Keratinocyte (primary cell): ENCODE measurements at regions not wholly inside any gene's neighbourhood (a gene's known extent, or its start where the extent isn't known, plus 50 kb on each side); places are given as distances from the start of the nearest gene placed in this dataset.

Source experiments
- EZH2 ChIP-seq: IDR thresholded peaks from one replicate; pipeline ENCODE4 v1.6.1; 2012; ENCODE audit warnings: inconsistent platforms, mild to moderate bottlenecking, low read length, moderate library complexity
- TF ChIP-seq, protein P1 (sequence below), 3 experiments: IDR thresholded peaks in 1 of 3; conservative IDR thresholded peaks in 1 of 3; optimal IDR thresholded peaks in 1 of 3; 2 replicates in 2 of 3; 3 replicates in 1 of 3; pipeline versions ENCODE3 to v1.5.1; 2011; ENCODE audit warnings: low read length in 3 of 3, mild to moderate bottlenecking in 3 of 3, moderate library complexity in 2 of 3, control low read depth in 1 of 3, inconsistent platforms in 1 of 3; ENCODE audit not compliant: insufficient read depth in 2 of 3; ENCODE audit errors: extremely low read depth in 1 of 3

- TF ChIP-seq, protein P1, sequence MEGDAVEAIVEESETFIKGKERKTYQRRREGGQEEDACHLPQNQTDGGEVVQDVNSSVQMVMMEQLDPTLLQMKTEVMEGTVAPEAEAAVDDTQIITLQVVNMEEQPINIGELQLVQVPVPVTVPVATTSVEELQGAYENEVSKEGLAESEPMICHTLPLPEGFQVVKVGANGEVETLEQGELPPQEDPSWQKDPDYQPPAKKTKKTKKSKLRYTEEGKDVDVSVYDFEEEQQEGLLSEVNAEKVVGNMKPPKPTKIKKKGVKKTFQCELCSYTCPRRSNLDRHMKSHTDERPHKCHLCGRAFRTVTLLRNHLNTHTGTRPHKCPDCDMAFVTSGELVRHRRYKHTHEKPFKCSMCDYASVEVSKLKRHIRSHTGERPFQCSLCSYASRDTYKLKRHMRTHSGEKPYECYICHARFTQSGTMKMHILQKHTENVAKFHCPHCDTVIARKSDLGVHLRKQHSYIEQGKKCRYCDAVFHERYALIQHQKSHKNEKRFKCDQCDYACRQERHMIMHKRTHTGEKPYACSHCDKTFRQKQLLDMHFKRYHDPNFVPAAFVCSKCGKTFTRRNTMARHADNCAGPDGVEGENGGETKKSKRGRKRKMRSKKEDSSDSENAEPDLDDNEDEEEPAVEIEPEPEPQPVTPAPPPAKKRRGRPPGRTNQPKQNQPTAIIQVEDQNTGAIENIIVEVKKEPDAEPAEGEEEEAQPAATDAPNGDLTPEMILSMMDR (optimal IDR thresholded peaks at IDR 0.05 in 1 of 3, IDR thresholded peaks at IDR 0.05 in 1 of 3, conservative IDR thresholded peaks at IDR 0.05 in 1 of 3; ENCODE audit: extremely low read depth in 1 of 3, insufficient read depth in 2 of 3, low read length in 3 of 3) = no peak
- TF ChIP-seq EZH2 = no peak
Measured at GRCh38 chr9:20238921-20239320, 383.4 kb downstream of the MLLT3 start.
